ENCODE measurements at regions not wholly inside any gene's neighbourhood (a gene's known extent, or its start where the extent isn't known, plus 50 kb on each side); places are given as distances from the start of the nearest gene placed in this dataset.
"Not testable (repeated sequence)": the region's sequence is repeated elsewhere in the genome, so short reads cannot be mapped to it uniquely, and the experiment has no call there.

DNA sequence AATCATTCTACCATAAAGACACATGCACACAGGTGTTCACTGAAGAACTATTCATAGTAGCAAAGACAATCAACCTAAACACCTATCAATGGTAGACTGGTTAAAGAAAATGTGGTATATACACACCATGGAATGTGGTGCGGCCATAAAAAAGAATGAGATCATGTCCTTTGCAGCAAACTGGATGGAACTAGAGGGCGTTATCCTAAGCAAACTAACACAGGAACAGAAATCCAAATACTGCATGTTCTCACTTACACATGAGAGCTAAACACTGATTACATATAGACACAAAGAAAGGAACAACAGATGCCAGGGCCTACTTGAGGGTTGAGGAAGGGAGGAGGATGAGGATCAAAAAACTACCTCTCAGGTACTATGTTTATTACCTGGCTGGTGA, 103.8 kb downstream of the DRD1 start:
- no peak for ATAC-seq (ENCODE audit: insufficient number of reproducible peaks, low FRiP score, low read depth)
- Histone ChIP-seq H3K27me3 (replicated peaks; ENCODE audit: insufficient read depth) (no peaks in the 10 kb centered on the region), H3K27ac (no peak overlapping the region), H3K36me3 (no peaks in the 10 kb centered on the region), H3K4me3 (no peak overlapping the region), H3K4me1 (ENCODE audit: control insufficient read depth in 1 of 2, low read depth in 2 of 2) (peaks cover 10 to 17% of the 10 kb centered on the region in 2 donors), H3K9me3 (no peaks in the 10 kb centered on the region)
- no peak for DNase-seq (ENCODE audit: low spot score)
- TF ChIP-seq, protein P1, sequence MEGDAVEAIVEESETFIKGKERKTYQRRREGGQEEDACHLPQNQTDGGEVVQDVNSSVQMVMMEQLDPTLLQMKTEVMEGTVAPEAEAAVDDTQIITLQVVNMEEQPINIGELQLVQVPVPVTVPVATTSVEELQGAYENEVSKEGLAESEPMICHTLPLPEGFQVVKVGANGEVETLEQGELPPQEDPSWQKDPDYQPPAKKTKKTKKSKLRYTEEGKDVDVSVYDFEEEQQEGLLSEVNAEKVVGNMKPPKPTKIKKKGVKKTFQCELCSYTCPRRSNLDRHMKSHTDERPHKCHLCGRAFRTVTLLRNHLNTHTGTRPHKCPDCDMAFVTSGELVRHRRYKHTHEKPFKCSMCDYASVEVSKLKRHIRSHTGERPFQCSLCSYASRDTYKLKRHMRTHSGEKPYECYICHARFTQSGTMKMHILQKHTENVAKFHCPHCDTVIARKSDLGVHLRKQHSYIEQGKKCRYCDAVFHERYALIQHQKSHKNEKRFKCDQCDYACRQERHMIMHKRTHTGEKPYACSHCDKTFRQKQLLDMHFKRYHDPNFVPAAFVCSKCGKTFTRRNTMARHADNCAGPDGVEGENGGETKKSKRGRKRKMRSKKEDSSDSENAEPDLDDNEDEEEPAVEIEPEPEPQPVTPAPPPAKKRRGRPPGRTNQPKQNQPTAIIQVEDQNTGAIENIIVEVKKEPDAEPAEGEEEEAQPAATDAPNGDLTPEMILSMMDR (IDR thresholded peaks at IDR 0.05), result no peak

DNA sequence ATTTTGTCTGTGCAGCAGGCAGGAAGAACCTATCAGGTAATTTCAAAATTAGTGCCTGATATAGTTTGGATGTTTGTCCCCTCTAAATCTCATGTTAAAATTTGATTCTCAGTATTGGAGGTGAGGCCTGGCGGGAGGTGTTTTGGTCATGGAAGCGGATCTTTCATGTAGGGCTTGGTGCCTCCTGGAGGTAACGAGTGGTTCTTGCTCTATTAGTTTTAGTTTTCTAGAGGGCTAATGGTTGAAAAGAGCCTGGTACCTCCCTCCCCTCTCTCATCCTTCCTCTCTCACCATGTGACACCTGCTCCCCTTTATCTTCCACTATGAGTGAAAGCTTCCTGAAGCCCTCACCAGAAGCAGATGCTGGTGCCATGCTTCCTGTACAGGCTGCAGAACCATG, 106.3 kb downstream of the DRD1 start:
- H3K27ac ChIP-seq, result no peak overlapping the region
- TF ChIP-seq, protein P1 (IDR thresholded peaks at IDR 0.05), result no peak
- no peak for DNase-seq (ENCODE audit: low spot score)

DNA sequence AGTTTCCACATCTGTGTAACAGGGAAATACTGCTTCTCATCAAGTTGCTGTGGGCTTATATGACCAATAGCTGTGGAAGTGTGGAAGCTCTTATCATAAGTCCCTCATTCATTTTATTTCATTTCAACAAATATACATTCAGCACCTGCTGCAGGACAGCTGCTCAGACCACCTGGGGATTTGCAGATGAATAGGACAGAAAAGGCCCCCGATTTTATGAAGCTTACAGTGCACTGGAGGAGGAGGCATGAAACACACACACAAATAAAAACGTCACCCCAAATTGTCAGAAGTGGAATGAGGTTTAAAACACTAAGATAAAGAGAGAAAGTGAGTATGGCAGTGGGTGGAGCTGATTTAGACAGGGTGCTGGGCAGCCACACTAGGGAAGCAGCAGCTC, 107.2 kb downstream of the DRD1 start:
- Histone ChIP-seq H3K9me3 (no peaks in the 10 kb centered on the region), H3K4me3 (no peak overlapping the region), H3K4me1 (ENCODE audit: control insufficient read depth in 1 of 2, low read depth in 2 of 2) (no peaks in the 10 kb centered on the region), H3K27me3 (replicated peaks; ENCODE audit: insufficient read depth) (no peaks in the 10 kb centered on the region), H3K36me3 (no peaks in the 10 kb centered on the region), H3K27ac (no peak overlapping the region)
- no peak for ATAC-seq (ENCODE audit: insufficient number of reproducible peaks, low FRiP score, low read depth)
- TF ChIP-seq, protein P1 (IDR thresholded peaks at IDR 0.05), result no peak
- DNase-seq (ENCODE audit: low spot score), result no peak

More for the DNA sequence above, 106.3 kb downstream of the DRD1 start:
- no peaks in the 10 kb centered on the region for H3K9me3 ChIP-seq
- no peaks in the 10 kb centered on the region for H3K4me1 ChIP-seq (ENCODE audit: control insufficient read depth in 1 of 2, low read depth in 2 of 2)
- H3K36me3 ChIP-seq, result no peaks in the 10 kb centered on the region
- no peak for ATAC-seq (ENCODE audit: insufficient number of reproducible peaks, low FRiP score, low read depth)
- no peaks in the 10 kb centered on the region for H3K27me3 ChIP-seq (replicated peaks; ENCODE audit: insufficient read depth)
- H3K4me3 ChIP-seq, result no peak overlapping the region

DNA sequence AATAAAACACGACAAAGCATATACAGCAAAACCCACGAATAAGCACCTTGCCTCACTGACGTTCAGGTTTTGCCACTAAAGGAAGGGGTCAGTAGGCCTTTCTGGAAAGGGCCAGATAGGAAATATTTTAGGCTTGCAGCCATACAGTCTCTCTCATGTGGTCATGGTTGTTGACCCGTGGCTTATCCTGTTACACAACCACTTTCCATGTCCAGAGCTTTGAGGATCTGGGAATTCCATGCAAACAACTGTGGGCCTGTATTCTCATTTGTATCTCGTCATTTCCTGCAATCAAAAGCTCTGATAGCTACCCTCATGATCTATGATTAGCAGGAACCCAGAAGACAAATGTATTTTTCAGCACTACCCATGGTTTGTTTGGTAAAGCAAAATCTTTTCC, 108.3 kb downstream of the DRD1 start:
- no peaks in the 10 kb centered on the region for H3K9me3 ChIP-seq
- ATAC-seq (ENCODE audit: insufficient number of reproducible peaks, low FRiP score, low read depth), result no peak
- no peaks in the 10 kb centered on the region for H3K36me3 ChIP-seq
- H3K4me3 ChIP-seq, result no peak overlapping the region
- no peak for DNase-seq (ENCODE audit: low spot score)
- H3K27ac ChIP-seq, result no peak overlapping the region
- TF ChIP-seq, protein P1 (IDR thresholded peaks at IDR 0.05), result no peak
- no peaks in the 10 kb centered on the region for H3K27me3 ChIP-seq (replicated peaks; ENCODE audit: insufficient read depth)
- H3K4me1 ChIP-seq (ENCODE audit: control insufficient read depth in 1 of 2, low read depth in 2 of 2), result no peaks in the 10 kb centered on the region

DNA sequence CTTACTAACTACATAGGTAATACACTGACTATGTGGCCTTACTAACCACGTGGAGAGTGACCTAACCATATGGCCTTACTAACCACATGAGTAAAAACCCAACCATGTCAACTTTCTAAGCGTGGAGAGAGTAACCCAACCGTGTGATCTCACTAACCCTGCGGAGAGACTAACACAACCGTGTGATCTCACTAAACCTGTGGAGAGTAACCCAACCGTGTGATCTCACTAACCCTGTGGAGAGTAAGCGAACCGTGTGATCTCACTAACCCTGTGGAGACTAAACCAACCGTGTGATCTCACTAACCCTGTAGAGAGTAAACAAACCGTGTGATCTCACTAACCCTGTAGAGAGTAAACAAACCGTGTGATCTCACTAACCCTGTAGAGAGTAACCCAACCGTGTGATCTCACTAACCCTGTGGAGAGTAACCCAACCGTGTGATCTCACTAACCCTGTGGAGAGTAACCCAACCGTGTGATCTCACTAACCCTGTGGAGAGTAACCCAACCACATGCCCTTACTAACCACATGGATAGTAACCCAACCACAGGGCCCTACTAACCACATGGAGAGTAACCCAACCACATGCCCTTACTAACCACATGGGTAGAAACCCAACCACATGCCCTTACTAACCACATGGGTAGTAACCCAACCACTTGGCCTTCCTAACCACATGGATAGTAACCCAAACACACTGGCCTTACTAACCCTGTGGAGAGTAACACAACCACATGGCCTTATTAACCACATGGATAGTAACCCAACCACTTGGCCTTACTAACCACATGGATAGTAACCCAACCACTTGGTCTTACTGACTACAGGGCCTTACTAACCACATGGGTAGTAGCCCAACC, 112.6 kb downstream of the DRD1 start:
- H3K27me3 ChIP-seq (replicated peaks; ENCODE audit: insufficient read depth); H3K36me3 ChIP-seq; ATAC-seq (ENCODE audit: insufficient number of reproducible peaks, low FRiP score, low read depth); DNase-seq (ENCODE audit: low spot score); H3K4me3 ChIP-seq; H3K27ac ChIP-seq; H3K9me3 ChIP-seq; H3K4me1 ChIP-seq (ENCODE audit: control insufficient read depth in 1 of 2, low read depth in 2 of 2): not testable (repeated sequence)

All from thoracic aorta (tissue), 2 donors.